ENCODE measurements at regions not wholly inside any gene's neighbourhood (a gene's known extent, or its start where the extent isn't known, plus 50 kb on each side); places are given as distances from the start of the nearest gene placed in this dataset.

- Histone ChIP-seq H3K9me3 (replicated peaks in 1 of 2; ENCODE audit: control insufficient read depth in 1 of 2, insufficient read depth in 1 of 2, low read length in 2 of 2) (peaks cover 0 to 3% of the 10 kb centered on the region in 2 donors), H3K9ac (ENCODE audit: insufficient read depth, low read length, poor library complexity, severe bottlenecking) (no peak overlapping the region), H3K27ac (ENCODE audit: low read depth in 1 of 2, low read length in 2 of 2) (no peak overlapping the region), H2AFZ (ENCODE audit: insufficient read depth, low read depth, low read length, poor library complexity, severe bottlenecking) (no peak overlapping the region), H3K27me3 (ENCODE audit: control insufficient read depth in 2 of 2, insufficient read depth in 2 of 2, low read length in 2 of 2) (no peaks in the 10 kb centered on the region), H3K4me3 (replicated peaks in 1 of 3; ENCODE audit: low read depth in 2 of 3, low read length in 3 of 3) (no peak overlapping the region), H4K20me1 (ENCODE audit: insufficient read depth, low read length) (no peaks in the 10 kb centered on the region), H3K79me2 (ENCODE audit: insufficient read depth, low read length) (no peaks in the 10 kb centered on the region), H3K36me3 (replicated peaks in 1 of 2; ENCODE audit: control insufficient read depth in 1 of 2, insufficient read depth in 2 of 2, low read length in 2 of 2) (no peaks in the 10 kb centered on the region), H3K4me1 (ENCODE audit: control insufficient read depth in 1 of 2, insufficient read depth in 2 of 2, low read length in 2 of 2) (no peaks in the 10 kb centered on the region), H3K4me2 (replicated peaks; ENCODE audit: extremely low read depth, low read length, poor library complexity, severe bottlenecking) (no peak overlapping the region)
- H3K36me3 Mint-ChIP-seq: no peaks in the 10 kb centered on the region
- peaks cover 0 to under 1% (median 0%) of the 10 kb centered on the region in 3 donors for H3K27me3 Mint-ChIP-seq (ENCODE audit: low read depth in 3 of 3)
- DNase-seq: no peak
- H3K9me3 Mint-ChIP-seq: peaks cover 0 to 5% (median under 1%) of the 10 kb centered on the region in 7 donors
- intact Hi-C loops (cut with micrococcal nuclease): no loop called here
- no peak overlapping the region for H3K4me3 Mint-ChIP-seq
- no peak overlapping the region for H3K27ac Mint-ChIP-seq
- H3K4me1 Mint-ChIP-seq: no peaks in the 10 kb centered on the region
- TF ChIP-seq CTCF (IDR thresholded peaks at IDR 0.05): no peak
- 80% methylated on average over 1 of the region's 2 CpGs for WGBS (ENCODE audit: insufficient coverage)
Measured at GRCh38 chr3:166706094-166706493, 674.0 kb downstream of the ZBBX start.

- H3K9ac ChIP-seq (ENCODE audit: insufficient read depth, low read length, poor library complexity, severe bottlenecking): no peak overlapping the region
- H3K36me3 ChIP-seq (replicated peaks in 1 of 2; ENCODE audit: control insufficient read depth in 1 of 2, insufficient read depth in 2 of 2, low read length in 2 of 2): no peaks in the 10 kb centered on the region
- no peak for DNase-seq
- H3K4me3 Mint-ChIP-seq: no peak overlapping the region
- H3K4me1 ChIP-seq (ENCODE audit: control insufficient read depth in 1 of 2, insufficient read depth in 2 of 2, low read length in 2 of 2): no peaks in the 10 kb centered on the region
- H3K27me3 Mint-ChIP-seq (ENCODE audit: low read depth in 3 of 3): peaks cover 0 to 1% (median 0%) of the 10 kb centered on the region in 3 donors
- no peaks in the 10 kb centered on the region for H3K79me2 ChIP-seq (ENCODE audit: insufficient read depth, low read length)
- no peak overlapping the region for H3K4me2 ChIP-seq (replicated peaks; ENCODE audit: extremely low read depth, low read length, poor library complexity, severe bottlenecking)
- H4K20me1 ChIP-seq (ENCODE audit: insufficient read depth, low read length): no peaks in the 10 kb centered on the region
- no peaks in the 10 kb centered on the region for H3K4me1 Mint-ChIP-seq
- no peak overlapping the region for H2AFZ ChIP-seq (ENCODE audit: insufficient read depth, low read depth, low read length, poor library complexity, severe bottlenecking)
- H3K27ac Mint-ChIP-seq: no peak overlapping the region
- peaks cover 0 to 3% (median 0%) of the 10 kb centered on the region in 7 donors for H3K9me3 Mint-ChIP-seq
- no peak overlapping the region for H3K27ac ChIP-seq (ENCODE audit: low read depth in 1 of 2, low read length in 2 of 2)
- no CpG with 5 or more reads among the region's 1 CpG for WGBS (ENCODE audit: insufficient coverage)
- H3K27me3 ChIP-seq (ENCODE audit: control insufficient read depth in 2 of 2, insufficient read depth in 2 of 2, low read length in 2 of 2): no peaks in the 10 kb centered on the region
- H3K4me3 ChIP-seq (replicated peaks in 1 of 3; ENCODE audit: low read depth in 2 of 3, low read length in 3 of 3): no peak overlapping the region
- H3K9me3 ChIP-seq (replicated peaks in 1 of 2; ENCODE audit: control insufficient read depth in 1 of 2, insufficient read depth in 1 of 2, low read length in 2 of 2): no peaks in the 10 kb centered on the region
- TF ChIP-seq CTCF (IDR thresholded peaks at IDR 0.05): no peak
- intact Hi-C loops (cut with micrococcal nuclease): no loop called here
- no peaks in the 10 kb centered on the region for H3K36me3 Mint-ChIP-seq
Measured at GRCh38 chr3:166697495-166697894, 682.6 kb downstream of the ZBBX start.

Data from CD14-positive monocyte (primary cell).